ENCODE measurements at regions not wholly inside any gene's neighbourhood (a gene's known extent, or its start where the extent isn't known, plus 50 kb on each side); places are given as distances from the start of the nearest gene placed in this dataset.

DNA sequence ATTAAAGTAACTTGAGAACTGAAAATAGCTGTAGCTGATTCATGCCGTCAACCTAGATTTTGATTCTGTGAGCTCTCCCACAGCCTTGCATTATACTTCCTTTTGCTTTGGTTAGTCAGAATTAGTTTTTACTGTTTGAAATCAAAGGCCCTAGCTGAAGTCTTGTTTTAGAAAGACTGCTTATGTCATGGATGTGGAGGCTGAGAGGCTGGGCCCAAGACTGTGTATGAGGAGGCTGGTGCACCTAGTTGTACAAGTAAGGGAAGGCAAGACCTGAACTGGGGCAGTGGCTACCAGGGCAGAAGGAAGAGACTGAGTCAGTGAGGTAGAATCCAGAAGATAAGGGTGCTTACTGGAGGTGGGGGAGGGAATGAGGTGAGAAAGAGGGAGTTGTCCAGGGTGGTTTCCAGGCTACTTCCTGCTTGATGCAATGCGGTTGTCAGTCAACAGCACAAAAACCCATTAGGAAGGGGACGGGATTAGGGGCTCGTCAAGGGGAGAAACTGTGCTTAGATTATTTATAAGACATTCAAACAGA is 76.2 kb upstream of the PAGE3 start:
- no peak overlapping the region for H3K18ac ChIP-seq (ENCODE audit: insufficient read length, low read depth, low read length)
- no peak overlapping the region for H4K91ac ChIP-seq (ENCODE audit: insufficient read length, low read depth, low read length)
- no peak overlapping the region for H3K27ac Mint-ChIP-seq
- H3T11ph ChIP-seq (ENCODE audit: low read length), result no peak overlapping the region
- H4K5ac ChIP-seq (ENCODE audit: insufficient read length, low read depth, low read length), result no peak overlapping the region
- H4K8ac ChIP-seq (replicated peaks; ENCODE audit: insufficient read length, low read depth, low read length), result no peak overlapping the region
- no peak overlapping the region for H2BK120ac ChIP-seq (ENCODE audit: low read depth, low read length, poor library complexity, severe bottlenecking)
- TF ChIP-seq, protein P1, sequence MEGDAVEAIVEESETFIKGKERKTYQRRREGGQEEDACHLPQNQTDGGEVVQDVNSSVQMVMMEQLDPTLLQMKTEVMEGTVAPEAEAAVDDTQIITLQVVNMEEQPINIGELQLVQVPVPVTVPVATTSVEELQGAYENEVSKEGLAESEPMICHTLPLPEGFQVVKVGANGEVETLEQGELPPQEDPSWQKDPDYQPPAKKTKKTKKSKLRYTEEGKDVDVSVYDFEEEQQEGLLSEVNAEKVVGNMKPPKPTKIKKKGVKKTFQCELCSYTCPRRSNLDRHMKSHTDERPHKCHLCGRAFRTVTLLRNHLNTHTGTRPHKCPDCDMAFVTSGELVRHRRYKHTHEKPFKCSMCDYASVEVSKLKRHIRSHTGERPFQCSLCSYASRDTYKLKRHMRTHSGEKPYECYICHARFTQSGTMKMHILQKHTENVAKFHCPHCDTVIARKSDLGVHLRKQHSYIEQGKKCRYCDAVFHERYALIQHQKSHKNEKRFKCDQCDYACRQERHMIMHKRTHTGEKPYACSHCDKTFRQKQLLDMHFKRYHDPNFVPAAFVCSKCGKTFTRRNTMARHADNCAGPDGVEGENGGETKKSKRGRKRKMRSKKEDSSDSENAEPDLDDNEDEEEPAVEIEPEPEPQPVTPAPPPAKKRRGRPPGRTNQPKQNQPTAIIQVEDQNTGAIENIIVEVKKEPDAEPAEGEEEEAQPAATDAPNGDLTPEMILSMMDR (conservative IDR thresholded peaks at IDR 0.05), result no peak
- H3K9me3 Mint-ChIP-seq, result peaks cover 86 to 93% of the 10 kb centered on the region in 2 experiments
- peaks cover 1% of the 10 kb centered on the region; the same call in 1 of the 2 replicates for H3K27me3 Mint-ChIP-seq (ENCODE audit: low read depth)
- H2BK15ac ChIP-seq (ENCODE audit: low read depth, low read length), result no peak overlapping the region
- no peak overlapping the region for H2AK5ac ChIP-seq (ENCODE audit: insufficient read length, low read length)
- H2AFZ ChIP-seq (ENCODE audit: low read length), result no peak overlapping the region
- H3K56ac ChIP-seq (ENCODE audit: insufficient read length, low read depth, low read length), result no peak overlapping the region
- H3K4me3 Mint-ChIP-seq, result no peak overlapping the region; a peak in 1 of 5 replicates
- no peak overlapping the region for H2BK12ac ChIP-seq (ENCODE audit: insufficient read length, low read depth, low read length)
- H3K4ac ChIP-seq (ENCODE audit: low read depth, low read length), result no peak overlapping the region
- no peaks in the 10 kb centered on the region for H3K4me1 ChIP-seq (ENCODE audit: insufficient read depth, low read length)
- no peak overlapping the region for H3K9ac ChIP-seq (ENCODE audit: extremely low read depth, insufficient read length, low read length)
- H3K27ac ChIP-seq (ENCODE audit: insufficient read length, low read depth, low read length), result no peak overlapping the region
- H3K23me2 ChIP-seq (ENCODE audit: insufficient read length, low read depth, low read length, poor library complexity, severe bottlenecking), result no peaks in the 10 kb centered on the region
- H3K14ac ChIP-seq (ENCODE audit: insufficient read depth, low read length), result no peak overlapping the region
- H4K20me1 ChIP-seq (ENCODE audit: control insufficient read depth, insufficient read depth, insufficient read length), result no peaks in the 10 kb centered on the region
- no CpG with 5 or more reads among the region's 4 CpGs for WGBS (ENCODE audit: extremely low coverage, insufficient read length, low lambda C conversion rate)
- no peak overlapping the region for H2BK20ac ChIP-seq (ENCODE audit: low read depth, low read length, poor library complexity, severe bottlenecking)
- no peak overlapping the region for H2BK5ac ChIP-seq (ENCODE audit: insufficient read length, low read length)
- H3K23ac ChIP-seq (ENCODE audit: insufficient read length, low read depth, low read length), result no peak overlapping the region
- H3K79me2 ChIP-seq (ENCODE audit: insufficient read depth, low read length), result no peaks in the 10 kb centered on the region
- peaks cover 9 to 15% (median 12%) of the 10 kb centered on the region in 3 experiments; a peak in 6 of 7 replicates for H3K36me3 Mint-ChIP-seq (ENCODE audit: insufficient read depth in 1 of 3, low read depth in 3 of 3)
- DNase-seq, result no peak
- no peak overlapping the region for H3K4me2 ChIP-seq (ENCODE audit: insufficient read depth, insufficient read length, low read length)
- no peaks in the 10 kb centered on the region for H3K27me3 ChIP-seq (ENCODE audit: insufficient read depth, low read length)
- no peaks in the 10 kb centered on the region for H3K4me1 Mint-ChIP-seq
- H3K79me1 ChIP-seq (ENCODE audit: insufficient read depth, low read depth, low read length, poor library complexity, severe bottlenecking), result no peaks in the 10 kb centered on the region
- peaks cover 55% of the 10 kb centered on the region for H3K9me3 ChIP-seq (ENCODE audit: control insufficient read depth, low read depth, low read length)

Measured in H9 (cell line).